ENCODE measurements at regions not wholly inside any gene's neighbourhood (a gene's known extent, or its start where the extent isn't known, plus 50 kb on each side); places are given as distances from the start of the nearest gene placed in this dataset.
"Not testable (repeated sequence)": the region's sequence is repeated elsewhere in the genome, so short reads cannot be mapped to it uniquely, and the experiment has no call there.

DNA sequence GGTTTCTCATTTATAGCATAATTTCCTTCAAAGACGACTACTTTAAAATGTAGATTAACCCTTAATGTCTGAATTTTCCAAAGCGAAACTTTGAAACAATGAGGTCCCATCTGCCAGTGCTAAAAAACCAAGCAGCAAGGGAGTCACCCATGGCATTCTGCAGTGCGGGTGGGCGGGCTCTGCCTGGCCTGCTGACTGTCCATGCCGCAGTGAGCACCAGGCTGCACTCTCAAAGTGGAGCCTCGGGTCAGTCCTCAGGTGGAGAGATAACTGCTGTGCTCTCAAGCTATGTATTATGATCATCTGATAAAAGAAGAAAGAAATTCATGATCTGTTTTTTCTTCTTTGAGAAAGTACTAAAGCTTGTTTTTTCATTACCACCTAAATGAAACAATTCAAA, 581.6 kb downstream of the CETN3 start:
- TF ChIP-seq, protein P1, sequence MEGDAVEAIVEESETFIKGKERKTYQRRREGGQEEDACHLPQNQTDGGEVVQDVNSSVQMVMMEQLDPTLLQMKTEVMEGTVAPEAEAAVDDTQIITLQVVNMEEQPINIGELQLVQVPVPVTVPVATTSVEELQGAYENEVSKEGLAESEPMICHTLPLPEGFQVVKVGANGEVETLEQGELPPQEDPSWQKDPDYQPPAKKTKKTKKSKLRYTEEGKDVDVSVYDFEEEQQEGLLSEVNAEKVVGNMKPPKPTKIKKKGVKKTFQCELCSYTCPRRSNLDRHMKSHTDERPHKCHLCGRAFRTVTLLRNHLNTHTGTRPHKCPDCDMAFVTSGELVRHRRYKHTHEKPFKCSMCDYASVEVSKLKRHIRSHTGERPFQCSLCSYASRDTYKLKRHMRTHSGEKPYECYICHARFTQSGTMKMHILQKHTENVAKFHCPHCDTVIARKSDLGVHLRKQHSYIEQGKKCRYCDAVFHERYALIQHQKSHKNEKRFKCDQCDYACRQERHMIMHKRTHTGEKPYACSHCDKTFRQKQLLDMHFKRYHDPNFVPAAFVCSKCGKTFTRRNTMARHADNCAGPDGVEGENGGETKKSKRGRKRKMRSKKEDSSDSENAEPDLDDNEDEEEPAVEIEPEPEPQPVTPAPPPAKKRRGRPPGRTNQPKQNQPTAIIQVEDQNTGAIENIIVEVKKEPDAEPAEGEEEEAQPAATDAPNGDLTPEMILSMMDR (IDR thresholded peaks at IDR 0.05; ENCODE audit: control insufficient read depth, insufficient read depth, low read depth, low read length, missing control alignments), result no peak
- DNase-seq (ENCODE audit: low read depth), result no peak
- no peak overlapping the region for H3K4me3 ChIP-seq (ENCODE audit: control insufficient read depth, low read depth, low read length)

DNA sequence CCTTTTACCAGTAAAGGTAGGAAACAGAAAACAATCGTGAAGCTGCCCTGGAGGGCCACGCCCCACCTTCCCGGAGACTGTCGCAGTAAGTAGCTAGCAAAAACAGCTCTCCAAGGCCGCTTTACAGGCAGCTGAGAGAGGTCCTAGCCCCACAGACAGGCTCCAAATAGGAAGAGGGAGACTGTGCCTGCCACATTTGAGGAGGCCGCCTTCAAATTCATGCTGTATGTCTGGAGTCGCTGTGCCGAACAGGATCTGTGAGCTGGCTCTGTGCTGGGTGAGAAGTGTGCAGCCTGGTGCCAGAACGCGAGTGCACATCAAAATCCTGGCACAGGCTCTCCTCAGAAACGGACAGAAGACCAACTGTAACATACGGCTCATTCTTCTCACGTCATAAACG, 582.2 kb downstream of the CETN3 start:
- no peak for DNase-seq (ENCODE audit: low read depth)
- TF ChIP-seq, protein P1 (IDR thresholded peaks at IDR 0.05; ENCODE audit: control insufficient read depth, insufficient read depth, low read depth, low read length, missing control alignments), result no peak
- H3K4me3 ChIP-seq (ENCODE audit: control insufficient read depth, low read depth, low read length), result no peak overlapping the region

DNA sequence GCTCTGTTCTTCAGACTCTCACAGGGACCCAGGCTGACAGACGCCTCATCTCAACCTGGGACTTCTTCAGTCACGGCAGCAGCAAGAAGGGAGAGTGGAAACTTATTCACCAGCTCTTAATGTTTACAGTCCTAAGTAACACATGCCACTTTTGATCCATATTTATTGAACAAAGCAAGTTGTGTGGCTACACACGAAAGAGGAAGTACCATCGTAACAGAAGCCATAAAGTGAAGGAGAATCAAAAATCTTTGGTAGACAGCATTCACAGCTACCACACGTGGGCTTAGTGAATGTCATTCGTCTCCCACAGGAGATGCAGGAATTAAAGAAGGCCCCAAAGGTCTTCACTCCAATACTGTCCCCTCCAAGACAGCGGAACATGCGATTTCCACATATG, 582.6 kb downstream of the CETN3 start:
- TF ChIP-seq, protein P1 (IDR thresholded peaks at IDR 0.05; ENCODE audit: control insufficient read depth, insufficient read depth, low read depth, low read length, missing control alignments), result no peak
- no peak for DNase-seq (ENCODE audit: low read depth)
- no peak overlapping the region for H3K4me3 ChIP-seq (ENCODE audit: control insufficient read depth, low read depth, low read length)

DNA sequence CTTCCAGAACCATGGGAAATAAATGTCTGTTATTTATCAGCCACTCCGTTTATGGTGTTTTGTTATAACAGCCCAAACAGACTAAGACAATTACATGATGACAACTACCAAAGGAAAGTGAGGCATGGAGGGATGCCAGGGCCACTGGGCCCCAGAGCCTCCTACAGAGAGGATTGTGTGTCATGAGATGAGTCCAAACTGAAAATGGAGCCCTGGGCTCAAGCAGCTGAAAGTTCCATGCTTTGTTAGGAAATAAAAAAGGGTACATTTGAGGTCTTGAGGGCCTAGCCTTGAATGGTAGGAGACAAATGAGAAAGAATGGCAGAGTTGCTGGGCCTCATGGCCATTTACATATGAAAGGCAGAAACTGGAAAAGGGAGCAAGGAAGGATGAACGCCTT, 586.5 kb downstream of the CETN3 start:
- TF ChIP-seq, protein P1 (IDR thresholded peaks at IDR 0.05; ENCODE audit: control insufficient read depth, insufficient read depth, low read depth, low read length, missing control alignments), result no peak
- H3K4me3 ChIP-seq (ENCODE audit: control insufficient read depth, low read depth, low read length), result no peak overlapping the region
- no peak for DNase-seq (ENCODE audit: low read depth)

DNA sequence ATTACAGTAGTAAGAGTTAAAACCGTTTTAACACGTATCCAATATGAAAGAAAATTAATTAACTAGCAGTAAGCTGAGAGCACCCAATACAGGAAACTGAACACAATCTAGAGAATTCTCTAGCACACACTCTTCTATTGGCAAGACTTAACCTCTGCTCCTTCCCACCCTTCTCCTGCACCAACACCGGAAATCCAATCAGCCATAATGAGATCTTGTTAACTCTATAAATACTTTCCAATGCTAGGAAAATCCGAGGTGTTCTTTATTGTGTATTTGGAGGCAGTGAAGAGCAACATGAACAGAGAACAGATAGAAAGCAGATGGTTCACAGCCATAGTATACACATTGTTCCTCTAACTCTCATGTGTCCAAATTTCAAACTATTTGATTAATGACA, 591.7 kb downstream of the CETN3 start:
- TF ChIP-seq, protein P1 (IDR thresholded peaks at IDR 0.05; ENCODE audit: control insufficient read depth, insufficient read depth, low read depth, low read length, missing control alignments), result no peak
- no peak overlapping the region for H3K4me3 ChIP-seq (ENCODE audit: control insufficient read depth, low read depth, low read length)
- no peak for DNase-seq (ENCODE audit: low read depth)

DNA sequence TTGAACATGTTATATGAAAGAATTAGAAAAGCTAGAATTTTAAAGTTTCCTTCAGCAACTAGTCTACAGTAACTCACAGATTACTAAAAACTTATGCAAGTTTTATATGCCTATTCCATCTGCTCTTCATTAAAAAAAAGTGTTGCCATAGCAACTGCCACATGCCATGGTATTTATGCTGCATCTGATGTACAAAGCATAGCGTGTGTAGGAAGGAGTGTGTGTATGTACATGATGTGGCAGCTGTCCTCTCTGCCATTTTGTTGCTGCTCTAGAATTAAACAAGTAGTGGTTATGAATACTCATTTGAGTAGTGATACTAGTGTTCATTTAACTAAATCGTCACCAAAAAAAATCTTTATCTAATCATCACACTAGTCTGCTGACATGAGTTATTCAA, 593.5 kb downstream of the CETN3 start:
- no peak for DNase-seq (ENCODE audit: low read depth)
- H3K4me3 ChIP-seq (ENCODE audit: control insufficient read depth, low read depth, low read length), result no peak overlapping the region
- TF ChIP-seq, protein P1 (IDR thresholded peaks at IDR 0.05; ENCODE audit: control insufficient read depth, insufficient read depth, low read depth, low read length, missing control alignments), result no peak

DNA sequence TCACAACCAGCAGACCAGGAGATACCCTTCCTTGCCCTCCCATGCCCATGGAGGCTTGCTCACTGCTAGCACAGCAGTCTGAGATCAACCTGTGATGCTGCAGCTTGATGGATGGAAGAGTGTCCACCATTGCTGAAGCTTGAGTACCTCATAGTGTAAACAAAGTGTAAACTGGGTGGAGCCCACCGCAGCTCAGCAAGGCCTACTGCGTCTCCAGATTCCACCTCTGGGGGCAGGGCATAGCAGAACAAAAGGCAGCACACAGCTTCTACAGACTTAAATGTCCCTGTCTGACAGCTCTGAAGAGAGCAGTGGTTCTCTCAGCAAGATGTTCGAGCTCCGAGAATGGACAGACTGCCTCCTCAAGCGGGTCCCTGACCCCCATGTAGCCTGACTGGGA, 608.8 kb downstream of the CETN3 start:
- not testable (repeated sequence) for DNase-seq (ENCODE audit: low read depth); H3K4me3 ChIP-seq (ENCODE audit: control insufficient read depth, low read depth, low read length)

DNA sequence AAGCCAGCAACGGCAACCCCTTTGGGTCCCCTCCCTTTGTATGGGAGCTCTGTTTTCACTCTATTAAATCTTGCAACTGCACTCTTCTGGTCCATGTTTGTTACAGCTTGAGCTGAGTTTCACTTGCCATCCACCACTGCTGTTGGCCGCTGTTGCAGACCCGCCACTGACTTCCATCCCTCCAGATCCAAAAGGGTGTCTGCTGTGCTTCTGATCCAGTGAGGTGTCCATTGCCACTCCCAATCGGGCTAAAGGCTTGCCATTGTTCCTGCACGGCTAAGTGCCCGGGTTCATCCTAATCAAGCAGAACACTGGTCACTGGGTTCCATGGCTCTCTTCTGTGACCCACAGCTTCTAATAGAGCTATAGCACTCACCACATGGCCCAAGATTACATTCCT, 615.1 kb downstream of the CETN3 start:
- not testable (repeated sequence) for DNase-seq (ENCODE audit: low read depth); H3K4me3 ChIP-seq (ENCODE audit: control insufficient read depth, low read depth, low read length)

DNA sequence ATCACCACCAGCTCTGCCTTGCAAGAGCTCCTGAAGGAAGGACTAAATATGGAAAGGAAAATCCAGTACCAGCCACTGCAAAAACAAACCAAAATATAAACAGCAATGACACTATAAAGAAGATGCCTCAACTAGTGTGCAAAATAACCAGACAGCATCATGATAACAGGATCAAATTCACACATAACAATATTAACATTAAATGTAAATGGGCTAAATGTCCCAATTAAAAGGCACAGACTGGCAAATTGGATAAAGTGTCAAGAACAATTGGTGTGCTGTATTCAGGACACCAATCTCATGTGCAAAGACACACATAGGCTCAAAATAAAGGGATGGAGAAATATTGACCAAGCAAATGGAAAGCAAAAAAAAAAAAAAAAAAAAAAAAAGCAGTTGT, 629.8 kb downstream of the CETN3 start:
- not testable (repeated sequence) for H3K4me3 ChIP-seq (ENCODE audit: control insufficient read depth, low read depth, low read length); DNase-seq (ENCODE audit: low read depth)

Measured in AG09309 (cell line).